ENCODE measurements at regions not wholly inside any gene's neighbourhood (a gene's known extent, or its start where the extent isn't known, plus 50 kb on each side); places are given as distances from the start of the nearest gene placed in this dataset.

DNA sequence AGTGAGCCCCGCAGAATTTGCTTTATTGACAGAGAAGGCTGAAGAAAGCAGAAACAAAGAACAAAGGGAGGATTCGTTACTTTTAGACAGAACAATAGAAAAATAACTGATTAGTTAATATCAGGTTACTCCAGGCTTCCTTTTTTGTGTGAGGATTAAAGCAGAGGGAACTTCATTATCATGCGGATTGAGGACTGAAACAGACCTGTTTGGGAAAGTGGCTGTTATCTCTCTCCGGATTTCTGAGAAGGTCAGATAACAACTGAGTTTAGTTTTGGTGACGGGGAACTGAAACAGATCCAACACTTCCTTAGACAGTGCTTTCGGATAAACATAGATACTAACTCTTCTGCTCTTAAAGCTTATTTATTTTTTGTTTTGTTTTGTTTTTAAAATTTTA lies 246.4 kb upstream of the ZNF507 start:
- TF ChIP-seq, protein P1, sequence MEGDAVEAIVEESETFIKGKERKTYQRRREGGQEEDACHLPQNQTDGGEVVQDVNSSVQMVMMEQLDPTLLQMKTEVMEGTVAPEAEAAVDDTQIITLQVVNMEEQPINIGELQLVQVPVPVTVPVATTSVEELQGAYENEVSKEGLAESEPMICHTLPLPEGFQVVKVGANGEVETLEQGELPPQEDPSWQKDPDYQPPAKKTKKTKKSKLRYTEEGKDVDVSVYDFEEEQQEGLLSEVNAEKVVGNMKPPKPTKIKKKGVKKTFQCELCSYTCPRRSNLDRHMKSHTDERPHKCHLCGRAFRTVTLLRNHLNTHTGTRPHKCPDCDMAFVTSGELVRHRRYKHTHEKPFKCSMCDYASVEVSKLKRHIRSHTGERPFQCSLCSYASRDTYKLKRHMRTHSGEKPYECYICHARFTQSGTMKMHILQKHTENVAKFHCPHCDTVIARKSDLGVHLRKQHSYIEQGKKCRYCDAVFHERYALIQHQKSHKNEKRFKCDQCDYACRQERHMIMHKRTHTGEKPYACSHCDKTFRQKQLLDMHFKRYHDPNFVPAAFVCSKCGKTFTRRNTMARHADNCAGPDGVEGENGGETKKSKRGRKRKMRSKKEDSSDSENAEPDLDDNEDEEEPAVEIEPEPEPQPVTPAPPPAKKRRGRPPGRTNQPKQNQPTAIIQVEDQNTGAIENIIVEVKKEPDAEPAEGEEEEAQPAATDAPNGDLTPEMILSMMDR (IDR thresholded peaks at IDR 0.05; ENCODE audit: insufficient read depth, low read depth, low read length, missing control alignments) = no peak
- H3K4me3 ChIP-seq (ENCODE audit: low read length) = no peak overlapping the region
- no peak for DNase-seq (ENCODE audit: low read depth)

DNA sequence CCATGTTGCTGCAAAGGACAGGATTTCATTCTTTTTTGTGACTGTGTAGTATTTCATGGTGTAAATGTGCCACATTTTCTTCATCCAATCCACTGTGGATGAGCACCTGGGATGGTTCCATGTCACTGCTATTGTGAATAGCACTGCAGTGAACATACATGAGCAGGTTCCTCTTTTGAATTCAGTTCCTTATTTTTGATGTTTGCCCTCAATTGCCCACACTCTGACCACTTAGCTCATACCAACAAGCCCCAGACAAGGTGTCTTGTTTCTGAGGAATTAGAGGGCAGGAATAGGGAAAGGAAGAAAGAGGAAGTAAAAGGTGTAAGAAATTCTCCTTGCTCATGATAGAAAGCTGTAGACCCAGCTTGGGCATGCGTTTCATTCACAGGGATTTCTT lies 244.2 kb upstream of the ZNF507 start:
- TF ChIP-seq, protein P1 (IDR thresholded peaks at IDR 0.05; ENCODE audit: insufficient read depth, low read depth, low read length, missing control alignments) = no peak
- no peak for DNase-seq (ENCODE audit: low read depth)
- no peak overlapping the region for H3K4me3 ChIP-seq (ENCODE audit: low read length)

DNA sequence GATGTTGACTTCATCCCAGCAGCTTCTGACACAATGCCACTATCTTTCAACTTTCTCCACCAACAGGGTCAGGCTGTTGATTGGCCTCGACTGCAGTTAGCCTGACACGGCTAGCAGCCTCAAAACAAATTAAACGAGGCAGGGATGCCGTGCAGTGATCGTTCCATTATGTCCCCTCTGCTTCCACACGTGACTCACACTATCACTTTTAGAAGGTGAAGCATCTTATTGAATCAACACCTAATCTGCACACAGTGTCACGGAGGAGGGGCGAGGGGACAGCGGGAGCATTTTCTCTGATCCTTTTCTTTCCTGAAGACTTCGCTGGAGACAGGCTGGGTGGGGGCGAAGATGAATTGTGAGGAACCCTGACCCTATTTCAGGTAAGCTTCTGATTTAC lies 241.9 kb upstream of the ZNF507 start:
- DNase-seq (ENCODE audit: low read depth) = no peak
- no peak overlapping the region for H3K4me3 ChIP-seq (ENCODE audit: low read length)
- TF ChIP-seq, protein P1 (IDR thresholded peaks at IDR 0.05; ENCODE audit: insufficient read depth, low read depth, low read length, missing control alignments) = no peak

DNA sequence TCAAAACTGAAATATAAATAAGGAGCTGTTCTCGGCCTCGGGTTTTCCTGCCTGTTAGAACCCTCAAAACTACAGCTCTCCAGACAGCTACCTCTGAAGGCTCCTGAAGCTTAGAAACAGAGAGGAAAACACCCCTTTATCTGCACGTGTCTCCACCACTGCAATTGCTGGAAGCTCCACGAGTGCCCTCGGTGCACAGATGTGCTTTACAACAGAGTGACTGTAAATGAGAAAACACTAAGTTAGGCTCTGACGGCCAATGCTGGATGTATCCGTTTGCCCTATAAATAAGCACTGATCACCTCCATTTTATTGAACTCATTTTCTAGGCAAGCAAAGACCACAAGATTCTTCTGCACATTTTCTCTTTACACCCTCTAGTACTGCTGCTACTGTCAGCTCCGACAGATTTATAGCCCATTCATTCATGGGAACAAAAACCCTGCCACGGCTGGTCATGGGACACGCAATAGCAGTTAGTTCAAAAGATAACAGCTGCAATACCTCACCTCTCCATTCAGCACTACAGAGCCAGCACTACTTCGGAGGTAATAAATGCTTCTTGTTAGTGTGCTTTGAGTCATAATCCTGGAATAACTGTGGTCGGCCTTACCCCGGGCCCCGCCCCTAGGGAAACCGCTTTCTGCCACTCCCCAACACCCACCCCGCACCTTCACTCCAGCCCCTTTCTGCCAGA lies 241.1 kb upstream of the ZNF507 start:
- TF ChIP-seq, protein P1 (IDR thresholded peaks at IDR 0.05; ENCODE audit: insufficient read depth, low read depth, low read length, missing control alignments) = no peak
- DNase-seq (ENCODE audit: low read depth) = no peak

DNA sequence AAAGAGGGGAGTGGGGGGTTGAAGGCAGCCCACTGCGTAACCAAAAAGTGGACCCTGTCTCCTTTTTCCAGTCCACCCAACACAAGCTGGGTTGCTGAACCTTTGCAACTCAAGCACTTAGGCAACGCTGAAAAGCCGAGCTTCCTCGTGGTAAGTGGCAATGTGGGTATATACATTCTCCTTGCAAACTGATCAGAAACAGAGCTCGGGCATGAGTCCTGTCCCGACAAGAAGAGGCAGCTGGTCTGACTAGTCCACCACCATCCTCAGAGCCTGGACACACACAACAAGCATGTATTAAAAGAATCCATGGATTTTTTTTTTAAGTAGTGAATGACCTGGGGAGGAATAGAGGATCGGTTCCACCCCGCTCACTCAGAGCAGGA lies 240.6 kb upstream of the ZNF507 start:
- no peak overlapping the region for H3K4me3 ChIP-seq (ENCODE audit: low read length)
- no peak for DNase-seq (ENCODE audit: low read depth)
- TF ChIP-seq, protein P1 (IDR thresholded peaks at IDR 0.05; ENCODE audit: insufficient read depth, low read depth, low read length, missing control alignments) = no peak

More for the DNA sequence above, 241.1 kb upstream of the ZNF507 start:
- H3K4me3 ChIP-seq (ENCODE audit: low read length) = no peak overlapping the region

DNA sequence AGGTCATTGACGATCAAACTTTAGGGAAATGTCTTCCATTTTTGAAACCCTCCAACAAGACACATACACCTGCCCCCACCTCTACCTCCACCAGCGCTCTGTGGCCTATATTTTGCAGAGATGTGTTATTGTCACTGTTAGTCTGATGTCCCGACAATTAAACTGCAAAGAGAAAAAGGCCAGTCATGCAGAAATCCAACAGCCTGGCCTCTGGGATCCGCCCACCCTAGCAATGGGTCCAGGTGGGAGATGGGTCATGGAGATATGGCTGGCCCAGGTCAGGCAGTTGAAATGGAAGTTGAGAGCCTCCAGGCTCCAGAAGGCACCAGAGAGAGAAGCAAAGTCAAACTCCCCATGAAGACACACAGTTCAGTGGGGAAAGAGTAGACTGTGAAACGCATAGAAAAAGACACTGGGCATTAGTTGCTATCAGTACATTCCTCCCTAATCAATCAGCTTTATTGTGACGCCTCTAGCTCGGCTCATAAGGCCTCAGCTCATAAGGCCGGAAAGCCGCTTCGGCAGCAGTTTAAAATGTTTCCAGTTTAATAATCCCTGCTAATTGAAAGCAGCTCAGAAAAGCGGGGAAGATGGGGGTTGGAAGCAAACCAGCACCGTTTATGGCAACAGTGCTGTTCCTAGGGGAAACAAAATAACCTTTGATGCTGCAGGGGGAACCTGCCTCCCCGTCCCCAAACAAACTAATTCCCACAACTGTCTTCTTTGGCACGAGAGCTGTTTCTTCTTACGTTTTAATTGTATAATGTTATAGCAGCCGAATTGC lies 239.7 kb upstream of the ZNF507 start:
- TF ChIP-seq, protein P1 (IDR thresholded peaks at IDR 0.05; ENCODE audit: insufficient read depth, low read depth, low read length, missing control alignments) = no peak
- DNase-seq (ENCODE audit: low read depth) = no peak
- H3K4me3 ChIP-seq (ENCODE audit: low read length) = no peak overlapping the region

All from epithelial cell of esophagus (primary cell).